ENCODE measurements at regions not wholly inside any gene's neighbourhood (a gene's known extent, or its start where the extent isn't known, plus 50 kb on each side); places are given as distances from the start of the nearest gene placed in this dataset.
A peak's percentile ranks its signal among the peaks of the same experiment; 100 is the strongest.

DNA sequence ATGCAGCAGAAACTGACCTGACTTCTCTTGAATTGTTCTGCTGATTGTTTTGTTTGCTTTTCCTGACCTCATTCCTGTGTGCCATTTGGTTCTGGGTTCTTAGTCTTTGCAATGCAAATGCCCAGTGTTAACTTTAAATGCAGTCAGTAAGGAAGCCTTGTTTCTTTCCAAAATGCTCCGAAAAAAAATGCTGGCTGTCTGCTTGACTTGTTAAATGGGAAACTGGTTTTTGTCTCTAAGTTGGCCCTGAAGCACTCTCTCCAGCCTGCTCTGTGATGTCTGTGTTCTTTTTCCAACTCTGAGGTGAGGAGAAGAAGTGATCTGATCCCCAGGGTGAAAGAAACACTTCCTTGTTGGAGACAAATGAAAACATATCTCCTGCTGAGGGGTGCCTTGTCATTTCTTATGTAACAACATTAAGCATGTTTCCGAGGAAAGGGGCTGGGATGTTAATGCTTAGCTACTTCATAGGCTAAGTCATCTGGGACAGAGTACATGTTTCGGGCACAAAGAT, 256.3 kb upstream of the ADGRL4 start:
- no peak overlapping the region for H3K4me2 ChIP-seq (ENCODE audit: low read depth, low read length)
- TF ChIP-seq, protein P1, sequence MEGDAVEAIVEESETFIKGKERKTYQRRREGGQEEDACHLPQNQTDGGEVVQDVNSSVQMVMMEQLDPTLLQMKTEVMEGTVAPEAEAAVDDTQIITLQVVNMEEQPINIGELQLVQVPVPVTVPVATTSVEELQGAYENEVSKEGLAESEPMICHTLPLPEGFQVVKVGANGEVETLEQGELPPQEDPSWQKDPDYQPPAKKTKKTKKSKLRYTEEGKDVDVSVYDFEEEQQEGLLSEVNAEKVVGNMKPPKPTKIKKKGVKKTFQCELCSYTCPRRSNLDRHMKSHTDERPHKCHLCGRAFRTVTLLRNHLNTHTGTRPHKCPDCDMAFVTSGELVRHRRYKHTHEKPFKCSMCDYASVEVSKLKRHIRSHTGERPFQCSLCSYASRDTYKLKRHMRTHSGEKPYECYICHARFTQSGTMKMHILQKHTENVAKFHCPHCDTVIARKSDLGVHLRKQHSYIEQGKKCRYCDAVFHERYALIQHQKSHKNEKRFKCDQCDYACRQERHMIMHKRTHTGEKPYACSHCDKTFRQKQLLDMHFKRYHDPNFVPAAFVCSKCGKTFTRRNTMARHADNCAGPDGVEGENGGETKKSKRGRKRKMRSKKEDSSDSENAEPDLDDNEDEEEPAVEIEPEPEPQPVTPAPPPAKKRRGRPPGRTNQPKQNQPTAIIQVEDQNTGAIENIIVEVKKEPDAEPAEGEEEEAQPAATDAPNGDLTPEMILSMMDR (IDR thresholded peaks at IDR 0.05; ENCODE audit: low read length), result no peak
- TF ChIP-seq EZH2 (optimal IDR thresholded peaks at IDR 0.05; ENCODE audit: low read depth, low read length), result no peak
- no peak for TF ChIP-seq EZH2phosphoT487 (IDR thresholded peaks at IDR 0.05; ENCODE audit: low read length)
- no peak overlapping the region for H2AFZ ChIP-seq (ENCODE audit: low read length)
- no peak for DNase-seq
- H3K27ac ChIP-seq (ENCODE audit: low read length), result no peak overlapping the region
- H3K27me3 ChIP-seq (replicated peaks; ENCODE audit: insufficient read depth, low read length), result no peaks in the 10 kb centered on the region
- H3K4me1 ChIP-seq (ENCODE audit: low read length), result no peaks in the 10 kb centered on the region
- H3K36me3 ChIP-seq (replicated peaks; ENCODE audit: insufficient read depth, low read length), result no peaks in the 10 kb centered on the region
- H3K9me3 ChIP-seq (replicated peaks; ENCODE audit: insufficient read depth, low read length), result no peaks in the 10 kb centered on the region
- H4K20me1 ChIP-seq (ENCODE audit: insufficient read depth, low read length), result no peaks in the 10 kb centered on the region
- H3K9me2 ChIP-seq (replicated peaks; ENCODE audit: insufficient read depth, low read length), result no peaks in the 10 kb centered on the region
- no peaks in the 10 kb centered on the region for H3F3A ChIP-seq (ENCODE audit: insufficient read depth, low read length)
- H3K9ac ChIP-seq (ENCODE audit: low read length), result no peak overlapping the region
- no peak overlapping the region for H3K4me3 ChIP-seq (ENCODE audit: low read length)
- no peaks in the 10 kb centered on the region for H3K79me2 ChIP-seq (ENCODE audit: low read length)

DNA sequence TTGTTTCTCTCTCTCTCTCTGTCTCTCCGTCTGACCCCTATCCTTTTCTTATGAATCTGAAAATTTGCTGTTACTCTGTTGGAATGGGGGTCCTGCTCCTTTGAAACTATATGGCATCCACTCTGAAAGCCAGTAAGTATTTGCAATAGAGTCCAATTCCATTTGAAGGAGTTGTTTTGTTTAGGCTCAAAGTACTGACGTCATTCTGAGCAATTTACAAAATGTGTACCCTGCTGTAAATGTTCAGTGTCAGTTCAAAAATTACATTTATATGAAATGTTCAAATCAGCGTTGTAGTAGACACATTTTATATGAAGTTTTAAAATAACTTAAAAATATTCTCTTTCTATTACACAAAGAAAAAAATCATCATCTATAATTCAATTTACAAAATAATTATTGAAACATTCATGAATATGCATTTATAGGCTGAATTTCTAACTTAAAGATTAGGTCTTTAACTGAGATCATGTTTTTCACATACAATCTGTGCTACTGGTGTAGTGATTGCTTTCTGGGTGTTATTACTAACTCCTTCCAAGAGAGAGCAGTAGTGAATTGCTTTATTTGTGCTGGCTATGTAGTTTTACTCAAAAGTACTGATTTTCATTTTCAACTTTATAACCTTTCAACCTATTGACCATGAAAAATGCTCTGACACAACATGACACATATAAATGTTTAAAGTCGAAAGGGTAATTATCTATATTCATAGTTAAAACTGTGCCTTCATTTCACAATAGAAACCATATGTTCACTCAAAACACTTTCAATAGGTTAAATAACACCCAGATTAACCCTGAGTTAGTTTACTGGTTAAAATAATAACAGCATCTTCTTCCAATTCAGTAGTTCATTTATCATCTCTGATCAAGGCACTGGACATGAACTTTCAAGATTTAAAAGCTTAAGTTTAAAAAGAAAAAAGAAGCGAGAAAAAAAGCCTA, 253.1 kb upstream of the ADGRL4 start:
- TF ChIP-seq EZH2phosphoT487 (IDR thresholded peaks at IDR 0.05; ENCODE audit: low read length), result no peak
- TF ChIP-seq, protein P1 (IDR thresholded peaks at IDR 0.05; ENCODE audit: low read length), result peak; percentile 56
- TF ChIP-seq EZH2 (optimal IDR thresholded peaks at IDR 0.05; ENCODE audit: low read depth, low read length), result no peak
- H3K27me3 ChIP-seq (replicated peaks; ENCODE audit: insufficient read depth, low read length), result no peaks in the 10 kb centered on the region
- no peak overlapping the region for H3K27ac ChIP-seq (ENCODE audit: low read length)
- H3F3A ChIP-seq (ENCODE audit: insufficient read depth, low read length), result no peaks in the 10 kb centered on the region
- H3K4me1 ChIP-seq (ENCODE audit: low read length), result no peaks in the 10 kb centered on the region
- H3K4me2 ChIP-seq (ENCODE audit: low read depth, low read length), result no peak overlapping the region
- no peaks in the 10 kb centered on the region for H3K9me2 ChIP-seq (replicated peaks; ENCODE audit: insufficient read depth, low read length)
- H3K79me2 ChIP-seq (ENCODE audit: low read length), result no peaks in the 10 kb centered on the region
- no peak overlapping the region for H3K4me3 ChIP-seq (ENCODE audit: low read length)
- H3K9ac ChIP-seq (ENCODE audit: low read length), result no peak overlapping the region
- H4K20me1 ChIP-seq (ENCODE audit: insufficient read depth, low read length), result no peaks in the 10 kb centered on the region
- H2AFZ ChIP-seq (ENCODE audit: low read length), result no peak overlapping the region
- peak; percentile 48 for DNase-seq
- no peaks in the 10 kb centered on the region for H3K36me3 ChIP-seq (replicated peaks; ENCODE audit: insufficient read depth, low read length)
- no peaks in the 10 kb centered on the region for H3K9me3 ChIP-seq (replicated peaks; ENCODE audit: insufficient read depth, low read length)

DNA sequence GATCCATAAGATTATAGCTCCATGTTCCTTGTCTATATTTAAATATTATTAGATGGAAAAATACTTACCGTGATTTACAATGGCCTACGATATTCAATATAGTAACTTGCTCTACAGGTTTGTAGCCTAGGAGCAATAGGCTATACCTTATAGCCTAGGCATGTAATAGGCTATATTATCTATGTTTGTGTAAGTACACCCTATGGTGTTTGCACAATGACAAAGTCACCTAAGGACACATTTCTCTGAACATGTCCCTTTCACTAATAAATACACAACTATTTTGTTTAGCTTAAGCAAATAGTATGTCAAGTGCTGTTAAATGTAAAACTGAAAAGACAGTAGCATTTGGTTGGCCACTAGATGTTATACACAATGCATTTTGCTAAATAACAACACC, 248.9 kb upstream of the ADGRL4 start:
- Histone ChIP-seq H3K9ac (ENCODE audit: low read length) (no peak overlapping the region), H3K27ac (ENCODE audit: low read length) (no peak overlapping the region), H3K9me3 (replicated peaks; ENCODE audit: insufficient read depth, low read length) (no peaks in the 10 kb centered on the region), H3K36me3 (replicated peaks; ENCODE audit: insufficient read depth, low read length) (no peaks in the 10 kb centered on the region), H3K27me3 (replicated peaks; ENCODE audit: insufficient read depth, low read length) (no peaks in the 10 kb centered on the region), H3K4me2 (ENCODE audit: low read depth, low read length) (no peak overlapping the region), H3F3A (ENCODE audit: insufficient read depth, low read length) (no peaks in the 10 kb centered on the region), H2AFZ (ENCODE audit: low read length) (no peak overlapping the region), H3K9me2 (replicated peaks; ENCODE audit: insufficient read depth, low read length) (no peaks in the 10 kb centered on the region), H4K20me1 (ENCODE audit: insufficient read depth, low read length) (no peaks in the 10 kb centered on the region), H3K4me1 (ENCODE audit: low read length) (no peaks in the 10 kb centered on the region), H3K79me2 (ENCODE audit: low read length) (no peaks in the 10 kb centered on the region), H3K4me3 (ENCODE audit: low read length) (no peak overlapping the region)
- no peak for DNase-seq
- TF ChIP-seq EZH2 (optimal IDR thresholded peaks at IDR 0.05; ENCODE audit: low read depth, low read length) (no peak), EZH2phosphoT487 (IDR thresholded peaks at IDR 0.05; ENCODE audit: low read length) (no peak)
- TF ChIP-seq, protein P1 (IDR thresholded peaks at IDR 0.05; ENCODE audit: low read length), result no peak

Data from MM.1S (cell line).